ENCODE measurements at regions not wholly inside any gene's neighbourhood (a gene's known extent, or its start where the extent isn't known, plus 50 kb on each side); places are given as distances from the start of the nearest gene placed in this dataset.

DNA sequence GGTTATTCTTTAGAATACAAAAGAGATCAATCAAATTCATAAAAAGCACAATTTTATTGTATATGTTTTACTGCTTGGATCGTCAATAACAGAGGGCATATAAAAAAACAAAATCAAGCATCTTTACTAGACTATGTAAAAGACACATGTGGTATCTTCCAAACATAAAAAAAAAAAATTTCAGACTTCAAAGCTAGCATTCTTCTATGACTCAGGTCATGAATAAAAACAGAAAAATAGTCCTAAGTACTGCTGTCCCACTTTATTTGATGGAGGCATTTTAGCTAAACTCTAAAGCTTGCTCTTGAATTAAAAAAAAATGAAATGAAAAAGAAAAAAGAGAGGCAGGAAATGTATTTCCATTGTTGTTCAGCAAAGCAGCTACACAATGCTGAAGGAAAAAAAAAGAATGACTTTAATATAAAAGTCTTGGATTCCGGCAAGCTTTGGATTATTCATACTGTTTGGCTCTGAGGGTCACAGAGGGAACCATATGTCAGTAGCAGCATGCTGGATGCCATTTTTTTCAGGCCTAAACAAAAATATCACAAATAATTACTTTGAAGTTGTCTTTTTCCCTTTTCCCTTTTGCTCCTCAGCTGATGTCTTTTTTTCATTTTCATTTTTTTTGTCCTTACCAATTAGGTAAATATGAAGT, 249.1 kb upstream of the DIAPH2 start:
- TF ChIP-seq EZH2 (IDR thresholded peaks at IDR 0.05; ENCODE audit: low read length, unreplicated experiment) = no peak
- TF ChIP-seq, protein P1, sequence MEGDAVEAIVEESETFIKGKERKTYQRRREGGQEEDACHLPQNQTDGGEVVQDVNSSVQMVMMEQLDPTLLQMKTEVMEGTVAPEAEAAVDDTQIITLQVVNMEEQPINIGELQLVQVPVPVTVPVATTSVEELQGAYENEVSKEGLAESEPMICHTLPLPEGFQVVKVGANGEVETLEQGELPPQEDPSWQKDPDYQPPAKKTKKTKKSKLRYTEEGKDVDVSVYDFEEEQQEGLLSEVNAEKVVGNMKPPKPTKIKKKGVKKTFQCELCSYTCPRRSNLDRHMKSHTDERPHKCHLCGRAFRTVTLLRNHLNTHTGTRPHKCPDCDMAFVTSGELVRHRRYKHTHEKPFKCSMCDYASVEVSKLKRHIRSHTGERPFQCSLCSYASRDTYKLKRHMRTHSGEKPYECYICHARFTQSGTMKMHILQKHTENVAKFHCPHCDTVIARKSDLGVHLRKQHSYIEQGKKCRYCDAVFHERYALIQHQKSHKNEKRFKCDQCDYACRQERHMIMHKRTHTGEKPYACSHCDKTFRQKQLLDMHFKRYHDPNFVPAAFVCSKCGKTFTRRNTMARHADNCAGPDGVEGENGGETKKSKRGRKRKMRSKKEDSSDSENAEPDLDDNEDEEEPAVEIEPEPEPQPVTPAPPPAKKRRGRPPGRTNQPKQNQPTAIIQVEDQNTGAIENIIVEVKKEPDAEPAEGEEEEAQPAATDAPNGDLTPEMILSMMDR (conservative IDR thresholded peaks at IDR 0.05; ENCODE audit: low read depth, low read length) = no peak
